ENCODE measurements at regions not wholly inside any gene's neighbourhood (a gene's known extent, or its start where the extent isn't known, plus 50 kb on each side); places are given as distances from the start of the nearest gene placed in this dataset.
"Not testable (repeated sequence)": the region's sequence is repeated elsewhere in the genome, so short reads cannot be mapped to it uniquely, and the experiment has no call there.

DNA sequence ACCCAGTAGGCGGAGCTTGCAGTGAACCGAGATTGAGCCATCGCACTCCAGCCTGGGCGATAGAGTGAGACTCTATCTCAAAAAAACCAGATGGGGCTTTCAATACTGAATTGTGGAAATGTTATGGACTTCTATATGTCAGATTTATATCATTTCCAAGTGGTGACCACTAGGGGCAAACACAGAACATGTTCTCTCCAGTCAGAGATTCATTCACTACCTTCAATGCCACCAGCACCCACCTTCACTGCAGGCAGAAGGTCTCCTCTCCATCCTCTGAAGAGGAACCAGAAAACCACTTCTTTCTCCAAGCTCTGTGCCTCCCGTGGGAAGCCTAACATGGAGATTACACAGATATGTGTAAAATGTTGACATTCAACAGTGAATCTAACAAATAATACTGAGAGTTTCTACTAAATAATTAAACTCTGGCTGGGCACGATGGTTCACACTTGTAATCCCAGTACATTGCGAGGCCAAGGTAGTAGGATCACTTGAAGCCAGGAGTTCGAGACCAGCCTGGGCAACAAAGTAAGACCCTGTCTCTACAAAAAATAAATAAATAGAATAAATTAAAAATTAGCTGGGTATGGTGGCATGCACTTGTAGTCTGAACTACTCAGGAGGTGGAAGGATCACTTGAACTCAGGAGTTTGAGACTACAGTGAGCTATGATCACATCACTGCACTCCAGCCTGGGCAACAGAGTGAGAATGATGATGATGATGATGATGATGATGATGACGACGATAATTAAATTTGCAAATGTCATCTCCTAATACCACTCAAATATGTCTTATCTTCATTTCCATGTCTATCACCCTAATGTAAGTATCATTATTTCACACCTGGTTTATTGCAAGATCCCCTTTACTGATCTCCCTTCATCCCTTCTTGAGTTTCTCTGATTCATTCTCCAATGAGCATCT, 151.1 kb downstream of the ZNF281 start:
- DNase-seq (ENCODE audit: low read depth): peak; percentile 33
- no peak overlapping the region for H3K4me3 ChIP-seq (replicated peaks; ENCODE audit: low read depth, low read length)
- TF ChIP-seq, protein P1, sequence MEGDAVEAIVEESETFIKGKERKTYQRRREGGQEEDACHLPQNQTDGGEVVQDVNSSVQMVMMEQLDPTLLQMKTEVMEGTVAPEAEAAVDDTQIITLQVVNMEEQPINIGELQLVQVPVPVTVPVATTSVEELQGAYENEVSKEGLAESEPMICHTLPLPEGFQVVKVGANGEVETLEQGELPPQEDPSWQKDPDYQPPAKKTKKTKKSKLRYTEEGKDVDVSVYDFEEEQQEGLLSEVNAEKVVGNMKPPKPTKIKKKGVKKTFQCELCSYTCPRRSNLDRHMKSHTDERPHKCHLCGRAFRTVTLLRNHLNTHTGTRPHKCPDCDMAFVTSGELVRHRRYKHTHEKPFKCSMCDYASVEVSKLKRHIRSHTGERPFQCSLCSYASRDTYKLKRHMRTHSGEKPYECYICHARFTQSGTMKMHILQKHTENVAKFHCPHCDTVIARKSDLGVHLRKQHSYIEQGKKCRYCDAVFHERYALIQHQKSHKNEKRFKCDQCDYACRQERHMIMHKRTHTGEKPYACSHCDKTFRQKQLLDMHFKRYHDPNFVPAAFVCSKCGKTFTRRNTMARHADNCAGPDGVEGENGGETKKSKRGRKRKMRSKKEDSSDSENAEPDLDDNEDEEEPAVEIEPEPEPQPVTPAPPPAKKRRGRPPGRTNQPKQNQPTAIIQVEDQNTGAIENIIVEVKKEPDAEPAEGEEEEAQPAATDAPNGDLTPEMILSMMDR (IDR thresholded peaks at IDR 0.05; ENCODE audit: low read length, missing control alignments): peak; percentile 60

DNA sequence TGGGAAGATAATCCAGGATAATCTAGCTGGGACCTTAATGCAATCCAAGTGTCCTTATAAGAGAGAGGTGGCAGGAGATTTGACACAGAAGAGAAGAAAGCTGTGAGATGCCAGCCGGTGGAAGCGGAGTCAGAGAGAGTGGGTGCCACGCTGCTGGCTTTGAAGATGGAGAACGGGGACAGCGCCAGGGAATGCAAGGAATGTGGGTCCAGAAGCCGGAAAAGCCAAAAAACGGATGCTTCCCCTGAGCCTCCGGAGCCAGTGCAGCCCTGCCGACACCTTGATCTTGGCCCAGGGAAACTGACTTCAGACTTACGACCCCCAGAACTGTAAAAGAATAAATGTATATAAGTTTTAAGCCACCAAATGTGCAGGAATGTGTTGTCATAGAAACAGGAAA, 152.6 kb downstream of the ZNF281 start:
- TF ChIP-seq, protein P1 (IDR thresholded peaks at IDR 0.05; ENCODE audit: low read length, missing control alignments): no peak
- H3K4me3 ChIP-seq (replicated peaks; ENCODE audit: low read depth, low read length): no peak overlapping the region
- no peak for DNase-seq (ENCODE audit: low read depth)

DNA sequence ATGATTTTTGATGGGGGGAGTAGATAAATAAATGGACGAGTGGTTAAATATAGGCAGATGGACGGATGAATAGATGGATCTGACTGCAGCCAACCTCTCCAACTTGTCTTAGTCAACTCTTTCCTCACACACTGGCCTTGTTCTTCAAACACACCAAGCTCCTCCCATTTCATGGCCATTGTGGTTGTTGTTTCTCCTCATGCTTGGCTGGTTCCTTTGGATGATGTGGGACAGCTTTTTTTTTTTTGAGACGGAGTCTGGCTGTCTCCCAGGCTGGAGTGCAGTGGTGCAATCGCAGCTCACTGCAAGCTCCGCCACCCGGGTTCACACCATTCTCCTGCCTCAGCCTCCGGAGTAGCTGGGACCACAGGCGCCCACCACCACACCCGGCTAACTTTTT, 155.2 kb downstream of the ZNF281 start:
- DNase-seq (ENCODE audit: low read depth); H3K4me3 ChIP-seq (replicated peaks; ENCODE audit: low read depth, low read length): not testable (repeated sequence)

- no peak overlapping the region for H3K4me3 ChIP-seq (replicated peaks; ENCODE audit: low read depth, low read length)
- TF ChIP-seq, protein P1 (IDR thresholded peaks at IDR 0.05; ENCODE audit: low read length, missing control alignments): no peak
- DNase-seq (ENCODE audit: low read depth): no peak
Observed at GRCh38 chr1:200253774-200254495, 155.9 kb downstream of the ZNF281 start.

GRCh38 chr1:200252531-200252930, 157.3 kb downstream of the ZNF281 start:
- H3K4me3 ChIP-seq (replicated peaks; ENCODE audit: low read depth, low read length): no peak overlapping the region
- DNase-seq (ENCODE audit: low read depth): peak; percentile 30
- TF ChIP-seq, protein P1 (IDR thresholded peaks at IDR 0.05; ENCODE audit: low read length, missing control alignments): no peak

DNA sequence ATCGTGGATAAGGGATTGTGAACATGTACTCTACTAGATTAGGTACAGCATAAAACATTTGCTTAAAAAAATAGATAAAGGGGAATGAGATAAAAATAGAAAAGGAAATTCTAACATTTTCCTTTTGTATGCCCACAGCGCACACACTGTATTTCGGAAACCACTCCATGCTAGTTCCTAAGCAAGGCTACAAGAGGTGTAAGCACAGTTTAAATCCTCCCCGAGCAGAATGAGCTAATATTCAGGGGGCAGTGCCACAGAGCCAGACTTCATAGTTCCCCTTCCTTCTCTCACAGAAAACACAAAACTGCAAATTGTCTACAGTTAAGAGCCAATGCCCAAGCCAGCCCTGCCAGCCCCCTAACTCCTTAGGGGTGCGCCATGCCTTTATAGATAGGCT, 159.4 kb downstream of the ZNF281 start:
- no peak overlapping the region for H3K4me3 ChIP-seq (replicated peaks; ENCODE audit: low read depth, low read length)
- no peak for DNase-seq (ENCODE audit: low read depth)
- TF ChIP-seq, protein P1 (IDR thresholded peaks at IDR 0.05; ENCODE audit: low read length, missing control alignments): no peak

DNA sequence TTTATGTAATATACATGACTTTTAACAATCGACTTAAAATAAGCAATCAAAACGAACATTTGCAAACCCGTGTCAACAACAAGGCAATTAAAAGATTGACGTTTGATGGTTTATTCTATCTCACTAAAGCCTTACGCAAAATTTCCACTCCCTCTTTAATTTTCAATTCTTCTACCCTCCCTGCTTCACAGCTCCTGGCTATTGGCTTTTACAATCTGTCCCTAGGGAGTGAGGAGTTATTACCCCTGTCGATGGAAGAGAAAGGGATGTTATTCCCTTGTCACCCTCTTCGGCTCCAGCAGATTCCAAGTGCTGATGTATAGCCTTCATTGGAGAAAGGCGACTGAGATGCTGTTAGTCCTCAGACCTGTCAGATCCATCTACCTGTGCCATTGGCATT, 161.3 kb downstream of the ZNF281 start:
- TF ChIP-seq, protein P1 (IDR thresholded peaks at IDR 0.05; ENCODE audit: low read length, missing control alignments): no peak
- DNase-seq (ENCODE audit: low read depth): no peak
- H3K4me3 ChIP-seq (replicated peaks; ENCODE audit: low read depth, low read length): no peak overlapping the region

Measured in fibroblast of pulmonary artery (primary cell).